DMS114 treated with DMSO at 0.1 percent for 48 hours (cell line): ENCODE measurements at regions not wholly inside any gene's neighbourhood (a gene's known extent, or its start where the extent isn't known, plus 50 kb on each side); places are given as distances from the start of the nearest gene placed in this dataset.

Source experiments
- DNase-seq: peaks from one replicate; lab custom pipeline; 2025; ENCODE audit not compliant: unreplicated experiment; lab: John Stamatoyannopoulos, UW

- no peak for DNase-seq
Observed at GRCh38 chr11:115924744-115925567, 420.7 kb upstream of the CADM1 start.

GRCh38 chr11:115922876-115923275 lies 418.7 kb upstream of the CADM1 start:
- no peak for DNase-seq

- no peak for DNase-seq
Observed at GRCh38 chr11:115921986-115922385, 417.8 kb upstream of the CADM1 start.

GRCh38 chr11:115921540-115921939 lies 417.3 kb upstream of the CADM1 start:
- no peak for DNase-seq

GRCh38 chr11:115920841-115921480 lies 416.7 kb upstream of the CADM1 start:
- DNase-seq, result no peak

- no peak for DNase-seq
Observed at GRCh38 chr11:115920092-115920461, 415.9 kb upstream of the CADM1 start.

GRCh38 chr11:115919341-115920091 lies 415.3 kb upstream of the CADM1 start:
- no peak for DNase-seq

- no peak for DNase-seq
Observed at GRCh38 chr11:115918576-115918975, 414.4 kb upstream of the CADM1 start.

- DNase-seq, result no peak
Observed at GRCh38 chr11:115916608-115917007, 412.4 kb upstream of the CADM1 start.

- no peak for DNase-seq
Observed at GRCh38 chr11:115912484-115912945, 408.3 kb upstream of the CADM1 start.

- DNase-seq, result no peak
Observed at GRCh38 chr11:115911613-115912346, 407.6 kb upstream of the CADM1 start.

- DNase-seq, result no peak
Observed at GRCh38 chr11:115910379-115910778, 406.2 kb upstream of the CADM1 start.

GRCh38 chr11:115906171-115906570 lies 402.0 kb upstream of the CADM1 start:
- no peak for DNase-seq

GRCh38 chr11:115905341-115906000 lies 401.3 kb upstream of the CADM1 start:
- DNase-seq, result no peak

GRCh38 chr11:115903179-115903578 lies 399.0 kb upstream of the CADM1 start:
- DNase-seq, result no peak

GRCh38 chr11:115901069-115901468 lies 396.9 kb upstream of the CADM1 start:
- DNase-seq, result no peak

GRCh38 chr11:115900111-115900510 lies 395.9 kb upstream of the CADM1 start:
- DNase-seq, result no peak

GRCh38 chr11:115897707-115898106 lies 393.5 kb upstream of the CADM1 start:
- no peak for DNase-seq

GRCh38 chr11:115896084-115896483 lies 391.9 kb upstream of the CADM1 start:
- no peak for DNase-seq

- DNase-seq, result no peak
Observed at GRCh38 chr11:115895594-115895993, 391.4 kb upstream of the CADM1 start.

GRCh38 chr11:115894176-115894575 lies 390.0 kb upstream of the CADM1 start:
- no peak for DNase-seq
